Mesodermal cell (in vitro differentiated cells): ENCODE measurements at regions not wholly inside any gene's neighbourhood (a gene's known extent, or its start where the extent isn't known, plus 50 kb on each side); places are given as distances from the start of the nearest gene placed in this dataset.

Experiments used
- H3K27ac ChIP-seq: 2 replicates; pipeline ENCODE4 v1.7.0; 2013; ENCODE audit warnings: mild to moderate bottlenecking, low read depth, low read length, moderate library complexity; ENCODE audit not compliant: severe bottlenecking
- H3K36me3 ChIP-seq: 2 replicates; pipeline ENCODE4 v1.7.1; 2013; ENCODE audit warnings: mild to moderate bottlenecking, low read length, moderate library complexity; ENCODE audit not compliant: control insufficient read depth, insufficient read depth
- H3K4me1 ChIP-seq: one replicate; pipeline ENCODE4 v1.7.1; 2013; ENCODE audit warnings: mild to moderate bottlenecking, low read length; ENCODE audit not compliant: insufficient read depth, control insufficient read depth, poor library complexity, severe bottlenecking
- H3K4me3 ChIP-seq: 2 replicates; pipeline ENCODE4 v1.7.0; 2013; ENCODE audit warnings: low read length, control low read depth, mild to moderate bottlenecking; ENCODE audit not compliant: insufficient read depth, poor library complexity, severe bottlenecking; ENCODE audit errors: extremely low read depth
- H3K9me3 ChIP-seq: 2 replicates; pipeline ENCODE4 v1.7.1; 2013; ENCODE audit warnings: mild to moderate bottlenecking, low read length, moderate library complexity; ENCODE audit not compliant: control insufficient read depth
- WGBS, 2 experiments: methylation state at CpG; one replicate each; pipeline ENCODE4 v1.1.5; 2013; ENCODE audit warnings: missing lambda C conversion rate in 2 of 2; ENCODE audit not compliant: insufficient coverage in 2 of 2; 5-methylcytosine and 5-hydroxymethylcytosine counted together

- Histone ChIP-seq H3K4me1 (peaks cover 4% of the 10 kb centered on the region), H3K9me3 (no peaks in the 10 kb centered on the region), H3K4me3 (no peak overlapping the region), H3K36me3 (no peaks in the 10 kb centered on the region), H3K27ac (no peak overlapping the region)
- 88 to 94% methylated on average over 3 of the region's 7 CpGs for whole genome bisulfite sequencing, 2 experiments
Measured at GRCh38 chr7:94330269-94331020, 64.2 kb upstream of the COL1A2 start.

- Histone ChIP-seq H3K27ac (no peak overlapping the region), H3K36me3 (no peaks in the 10 kb centered on the region), H3K9me3 (no peaks in the 10 kb centered on the region), H3K4me3 (no peak overlapping the region), H3K4me1 (peaks cover 13% of the 10 kb centered on the region)
- WGBS, 2 experiments: 100% methylated on average over 1 to 2 of the region's 2 CpGs
Measured at GRCh38 chr7:94332571-94332970, 62.1 kb upstream of the COL1A2 start.

- Histone ChIP-seq H3K4me3 (no peak overlapping the region), H3K9me3 (no peaks in the 10 kb centered on the region), H3K4me1 (peaks cover 13% of the 10 kb centered on the region), H3K27ac (no peak overlapping the region), H3K36me3 (no peaks in the 10 kb centered on the region)
Measured at GRCh38 chr7:94333810-94334209, 60.9 kb upstream of the COL1A2 start.

DNA sequence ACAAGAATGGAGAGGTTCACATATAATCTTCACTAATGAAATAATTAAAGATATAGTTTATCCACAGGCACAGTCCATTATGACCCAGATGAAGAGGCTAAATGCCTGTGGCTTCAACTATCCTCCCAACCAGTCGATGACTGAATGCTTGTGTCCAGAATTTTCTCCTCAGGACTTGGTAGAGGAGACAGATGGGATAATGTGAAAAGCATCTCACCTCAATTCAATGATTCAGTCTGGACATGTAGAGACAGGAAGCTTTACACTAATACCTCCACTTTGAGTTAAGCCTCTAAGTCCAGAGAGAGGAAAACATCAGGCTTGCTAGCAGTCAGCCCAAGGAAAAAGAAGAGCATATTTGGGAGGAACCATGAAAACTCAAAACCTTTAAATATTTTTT lies 59.1 kb upstream of the COL1A2 start:
- Histone ChIP-seq H3K36me3 (no peaks in the 10 kb centered on the region), H3K4me3 (no peak overlapping the region), H3K4me1 (peaks cover 22% of the 10 kb centered on the region), H3K27ac (no peak overlapping the region), H3K9me3 (no peaks in the 10 kb centered on the region)
- no CpG with 5 or more reads among the region's 1 CpG for WGBS, 2 experiments

DNA sequence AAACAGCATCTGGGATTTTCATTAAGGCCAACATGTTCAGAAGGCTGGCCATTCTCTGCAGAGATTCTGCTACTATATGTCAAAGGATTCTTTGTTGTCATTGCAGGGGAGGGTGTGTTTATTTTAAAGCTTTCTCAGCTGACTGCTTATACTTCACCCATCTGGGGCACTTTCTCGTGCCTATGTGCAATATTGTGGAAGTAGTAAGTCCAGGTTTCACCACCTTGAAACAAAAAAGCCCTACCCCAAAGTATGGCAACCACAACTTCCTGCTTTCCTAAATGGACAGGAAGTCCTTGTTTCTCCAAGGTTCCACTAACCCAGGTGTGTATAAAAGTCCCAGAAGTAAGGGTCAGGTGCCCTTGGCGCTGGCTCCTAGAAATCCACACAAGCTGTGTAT lies 58.7 kb upstream of the COL1A2 start:
- Histone ChIP-seq H3K27ac (no peak overlapping the region), H3K4me3 (no peak overlapping the region), H3K36me3 (no peaks in the 10 kb centered on the region), H3K9me3 (no peaks in the 10 kb centered on the region), H3K4me1 (peaks cover 22% of the 10 kb centered on the region)
- 100% methylated on average over 1 of the region's 2 CpGs for WGBS, 2 experiments

DNA sequence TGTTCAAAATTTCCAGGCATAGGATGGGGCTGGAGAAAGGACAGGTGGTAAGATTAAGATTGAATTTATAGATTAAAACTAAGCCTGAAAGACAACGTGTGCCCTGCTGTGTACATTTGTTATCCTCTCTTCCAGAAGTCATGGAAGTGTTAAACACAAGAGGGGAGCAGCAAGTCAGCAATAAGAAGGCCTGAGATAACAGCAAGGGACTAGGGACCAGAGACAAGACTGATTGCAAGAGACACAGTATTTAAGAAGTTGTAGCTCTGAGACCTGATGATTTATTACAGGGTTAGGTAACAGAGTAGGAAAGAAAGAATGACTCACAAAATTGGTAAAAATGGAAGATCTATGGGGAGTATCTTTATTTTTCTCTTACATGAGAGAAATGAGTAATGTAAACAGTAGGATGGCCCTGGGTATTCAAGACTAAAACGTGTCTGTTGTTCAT lies 55.7 kb upstream of the COL1A2 start:
- Histone ChIP-seq H3K36me3 (no peaks in the 10 kb centered on the region), H3K4me3 (no peak overlapping the region), H3K9me3 (no peaks in the 10 kb centered on the region), H3K27ac (no peak overlapping the region), H3K4me1 (peaks cover 22% of the 10 kb centered on the region)
- WGBS, 2 experiments: 42 to 76% methylated on average over 2 of the region's 2 CpGs

DNA sequence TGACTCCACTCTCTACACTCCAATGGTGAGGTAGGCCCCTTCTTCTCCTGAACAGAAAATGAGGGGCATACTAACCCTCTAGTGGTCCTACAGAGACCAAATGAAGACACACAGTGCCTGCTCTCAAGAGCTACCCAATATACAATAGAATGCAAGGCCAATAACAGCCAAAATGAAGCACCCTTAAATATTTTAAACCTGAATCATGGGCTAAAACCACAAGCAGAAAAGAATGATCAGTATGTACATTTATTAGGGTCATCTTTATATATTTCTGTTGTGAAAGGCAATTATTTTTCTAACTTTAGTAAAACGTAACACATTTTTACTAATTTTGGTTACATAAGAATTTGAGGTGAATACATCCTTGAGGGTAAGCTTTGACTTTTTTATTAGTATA lies 49.9 kb upstream of the COL1A2 start:
- H3K27ac ChIP-seq: no peak overlapping the region
- no peaks in the 10 kb centered on the region for H3K9me3 ChIP-seq
- H3K4me3 ChIP-seq: no peak overlapping the region
- H3K4me1 ChIP-seq: peaks cover 30% of the 10 kb centered on the region
- no peaks in the 10 kb centered on the region for H3K36me3 ChIP-seq
- no CpG with 5 or more reads among the region's 1 CpG for WGBS, 2 experiments
